ENCODE measurements at regions not wholly inside any gene's neighbourhood (a gene's known extent, or its start where the extent isn't known, plus 50 kb on each side); places are given as distances from the start of the nearest gene placed in this dataset.

DNA sequence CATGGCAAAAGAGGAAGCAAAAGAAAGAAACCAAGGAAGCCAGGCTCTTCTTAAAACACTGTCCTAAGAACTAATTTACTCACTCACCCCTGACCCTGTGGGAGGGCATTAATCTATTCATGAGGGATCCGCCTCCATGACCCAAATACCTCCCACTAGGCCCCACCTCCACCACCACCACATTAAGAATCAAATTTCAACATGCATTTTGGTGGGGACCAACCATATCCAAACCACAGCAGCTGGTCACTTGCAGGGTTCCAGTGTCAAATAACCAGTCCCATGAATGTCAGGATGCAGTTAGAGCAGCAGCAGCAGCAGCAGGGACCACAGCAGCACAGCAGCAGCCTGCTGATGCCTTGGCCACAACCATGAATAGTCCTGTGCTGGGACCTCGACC, 83.8 kb downstream of the ZC3H11B start:
- no peak for DNase-seq (ENCODE audit: low read depth in 2 of 2)
- no peaks in the 10 kb centered on the region for H3K9me3 ChIP-seq (ENCODE audit: control insufficient read depth, insufficient read depth, low read depth, low read length)
- no peak overlapping the region for H3K27ac ChIP-seq (ENCODE audit: insufficient read depth, low read length)
- no peaks in the 10 kb centered on the region for H3K36me3 ChIP-seq (ENCODE audit: control insufficient read depth, insufficient read depth, low read length)
- no peak overlapping the region for H3K4me3 ChIP-seq (replicated peaks in 1 of 4; ENCODE audit: control extremely low read depth in 1 of 4, insufficient read depth in 1 of 4, low read depth in 3 of 4, low read length in 4 of 4)
- H3K9ac ChIP-seq (ENCODE audit: insufficient read depth, low read length) = no peak overlapping the region
- H3K4me1 ChIP-seq (ENCODE audit: control insufficient read depth, extremely low read depth, insufficient read depth, low read length) = no peaks in the 10 kb centered on the region
- H3K4me2 ChIP-seq (ENCODE audit: extremely low read depth, insufficient read depth, low read length) = no peak overlapping the region
- H2AFZ ChIP-seq (ENCODE audit: low read length) = no peak overlapping the region
- no peaks in the 10 kb centered on the region for H3K27me3 ChIP-seq (ENCODE audit: control insufficient read depth, insufficient read depth, low read length)
- TF ChIP-seq, protein P1, sequence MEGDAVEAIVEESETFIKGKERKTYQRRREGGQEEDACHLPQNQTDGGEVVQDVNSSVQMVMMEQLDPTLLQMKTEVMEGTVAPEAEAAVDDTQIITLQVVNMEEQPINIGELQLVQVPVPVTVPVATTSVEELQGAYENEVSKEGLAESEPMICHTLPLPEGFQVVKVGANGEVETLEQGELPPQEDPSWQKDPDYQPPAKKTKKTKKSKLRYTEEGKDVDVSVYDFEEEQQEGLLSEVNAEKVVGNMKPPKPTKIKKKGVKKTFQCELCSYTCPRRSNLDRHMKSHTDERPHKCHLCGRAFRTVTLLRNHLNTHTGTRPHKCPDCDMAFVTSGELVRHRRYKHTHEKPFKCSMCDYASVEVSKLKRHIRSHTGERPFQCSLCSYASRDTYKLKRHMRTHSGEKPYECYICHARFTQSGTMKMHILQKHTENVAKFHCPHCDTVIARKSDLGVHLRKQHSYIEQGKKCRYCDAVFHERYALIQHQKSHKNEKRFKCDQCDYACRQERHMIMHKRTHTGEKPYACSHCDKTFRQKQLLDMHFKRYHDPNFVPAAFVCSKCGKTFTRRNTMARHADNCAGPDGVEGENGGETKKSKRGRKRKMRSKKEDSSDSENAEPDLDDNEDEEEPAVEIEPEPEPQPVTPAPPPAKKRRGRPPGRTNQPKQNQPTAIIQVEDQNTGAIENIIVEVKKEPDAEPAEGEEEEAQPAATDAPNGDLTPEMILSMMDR (conservative IDR thresholded peaks at IDR 0.05 in 1 of 2, IDR thresholded peaks at IDR 0.05 in 1 of 2; ENCODE audit: low read depth in 1 of 2, low read length in 2 of 2) = no peak
- TF ChIP-seq EZH2 (IDR thresholded peaks at IDR 0.05; ENCODE audit: low read length, missing control alignments) = no peak
- no peaks in the 10 kb centered on the region for H3K79me2 ChIP-seq (ENCODE audit: control insufficient read depth, insufficient read depth, low read length)
- H4K20me1 ChIP-seq (ENCODE audit: control insufficient read depth, extremely low read depth, insufficient read depth, low read length) = no peaks in the 10 kb centered on the region

DNA sequence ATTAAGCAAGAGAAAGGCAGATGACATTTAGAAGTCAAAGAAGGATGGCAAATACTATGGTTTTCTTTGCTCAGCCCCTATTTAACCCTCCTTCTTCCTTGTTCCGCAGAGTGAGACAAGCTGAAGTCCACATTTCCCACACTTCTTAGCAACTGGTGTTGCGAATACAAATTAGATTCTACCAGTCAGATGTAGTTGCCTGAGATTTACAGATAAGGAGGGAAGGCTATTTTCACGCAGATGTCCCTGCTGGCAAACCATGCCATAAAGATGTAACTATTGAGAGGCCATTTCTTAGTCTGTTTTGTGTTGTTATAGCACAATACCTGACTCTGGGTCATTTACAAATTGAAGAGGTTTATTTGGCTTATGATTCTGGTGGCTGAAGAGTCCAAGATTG, 84.3 kb downstream of the ZC3H11B start:
- no peaks in the 10 kb centered on the region for H3K4me1 ChIP-seq (ENCODE audit: control insufficient read depth, extremely low read depth, insufficient read depth, low read length)
- no peak overlapping the region for H2AFZ ChIP-seq (ENCODE audit: low read length)
- no peak for DNase-seq (ENCODE audit: low read depth in 2 of 2)
- TF ChIP-seq, protein P1 (conservative IDR thresholded peaks at IDR 0.05 in 1 of 2, IDR thresholded peaks at IDR 0.05 in 1 of 2; ENCODE audit: low read depth in 1 of 2, low read length in 2 of 2) = no peak
- no peak for TF ChIP-seq EZH2 (IDR thresholded peaks at IDR 0.05; ENCODE audit: low read length, missing control alignments)
- no peaks in the 10 kb centered on the region for H4K20me1 ChIP-seq (ENCODE audit: control insufficient read depth, extremely low read depth, insufficient read depth, low read length)
- no peaks in the 10 kb centered on the region for H3K27me3 ChIP-seq (ENCODE audit: control insufficient read depth, insufficient read depth, low read length)
- no peak overlapping the region for H3K27ac ChIP-seq (ENCODE audit: insufficient read depth, low read length)
- H3K9me3 ChIP-seq (ENCODE audit: control insufficient read depth, insufficient read depth, low read depth, low read length) = no peaks in the 10 kb centered on the region
- no peak overlapping the region for H3K4me2 ChIP-seq (ENCODE audit: extremely low read depth, insufficient read depth, low read length)
- no peak overlapping the region for H3K9ac ChIP-seq (ENCODE audit: insufficient read depth, low read length)
- H3K4me3 ChIP-seq (replicated peaks in 1 of 4; ENCODE audit: control extremely low read depth in 1 of 4, insufficient read depth in 1 of 4, low read depth in 3 of 4, low read length in 4 of 4) = no peak overlapping the region
- H3K79me2 ChIP-seq (ENCODE audit: control insufficient read depth, insufficient read depth, low read length) = no peaks in the 10 kb centered on the region
- no peaks in the 10 kb centered on the region for H3K36me3 ChIP-seq (ENCODE audit: control insufficient read depth, insufficient read depth, low read length)

DNA sequence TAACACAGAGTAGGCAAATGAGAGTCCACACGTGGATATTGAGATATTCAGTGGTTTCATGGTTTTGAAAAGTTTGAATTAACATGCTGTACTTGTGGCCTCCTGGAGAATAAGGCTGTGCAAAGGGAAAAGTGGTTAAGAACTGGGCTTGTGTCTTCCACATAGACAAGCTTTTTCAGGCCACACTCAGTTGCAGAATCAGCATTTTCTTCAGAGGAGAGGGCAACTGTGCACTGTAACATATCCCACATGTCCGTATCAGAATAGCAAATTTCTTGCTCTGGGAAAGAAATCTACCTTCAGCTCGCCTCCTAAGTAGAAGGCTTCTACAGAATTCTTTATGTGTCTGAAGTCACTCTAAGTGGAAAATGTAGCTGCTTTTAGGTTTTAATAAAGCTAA, 84.9 kb downstream of the ZC3H11B start:
- Histone ChIP-seq H3K27ac (ENCODE audit: insufficient read depth, low read length) (no peak overlapping the region), H3K4me2 (ENCODE audit: extremely low read depth, insufficient read depth, low read length) (no peak overlapping the region), H3K36me3 (ENCODE audit: control insufficient read depth, insufficient read depth, low read length) (no peaks in the 10 kb centered on the region), H3K4me3 (replicated peaks in 1 of 4; ENCODE audit: control extremely low read depth in 1 of 4, insufficient read depth in 1 of 4, low read depth in 3 of 4, low read length in 4 of 4) (no peak overlapping the region), H3K4me1 (ENCODE audit: control insufficient read depth, extremely low read depth, insufficient read depth, low read length) (no peaks in the 10 kb centered on the region), H3K9ac (ENCODE audit: insufficient read depth, low read length) (no peak overlapping the region), H2AFZ (ENCODE audit: low read length) (no peak overlapping the region), H4K20me1 (ENCODE audit: control insufficient read depth, extremely low read depth, insufficient read depth, low read length) (no peaks in the 10 kb centered on the region), H3K9me3 (ENCODE audit: control insufficient read depth, insufficient read depth, low read depth, low read length) (no peaks in the 10 kb centered on the region), H3K79me2 (ENCODE audit: control insufficient read depth, insufficient read depth, low read length) (no peaks in the 10 kb centered on the region), H3K27me3 (ENCODE audit: control insufficient read depth, insufficient read depth, low read length) (no peaks in the 10 kb centered on the region)
- no peak for DNase-seq (ENCODE audit: low read depth in 2 of 2)
- TF ChIP-seq, protein P1 (conservative IDR thresholded peaks at IDR 0.05 in 1 of 2, IDR thresholded peaks at IDR 0.05 in 1 of 2; ENCODE audit: low read depth in 1 of 2, low read length in 2 of 2) = no peak
- no peak for TF ChIP-seq EZH2 (IDR thresholded peaks at IDR 0.05; ENCODE audit: low read length, missing control alignments)
